Bronchial epithelial cell (primary cell): ENCODE measurements at regions not wholly inside any gene's neighbourhood (a gene's known extent, or its start where the extent isn't known, plus 50 kb on each side); places are given as distances from the start of the nearest gene placed in this dataset.

Experiments
- DNase-seq: peaks from one replicate; pipeline ENCODE4 v3.0.0-alpha.2; 2010; ENCODE audit warnings: low read depth
- FAIRE-seq: peaks from 2 replicates; lab custom pipeline; 2011; peaks lifted over from hg19 to GRCh38; lab: Jason Lieb, UNC
- H3K27me3 ChIP-seq: 2 replicates; pipeline ENCODE4 v1.5.1; 2011; ENCODE audit warnings: low read length; ENCODE audit not compliant: control insufficient read depth, insufficient read depth
- H3K36me3 ChIP-seq: 2 replicates; pipeline ENCODE4 v1.5.1; 2011; ENCODE audit warnings: low read length; ENCODE audit not compliant: control insufficient read depth, insufficient read depth
- H3K4me3 ChIP-seq: 2 replicates; pipeline ENCODE4 v1.5.1; 2011; ENCODE audit warnings: mild to moderate bottlenecking, low read depth, low read length, control low read depth
- CTCF ChIP-seq: IDR thresholded peaks from 2 replicates; pipeline ENCODE4 v1.5.1; 2011; ENCODE audit warnings: mild to moderate bottlenecking, moderate library complexity, low read length, control low read depth, inconsistent platforms; ENCODE audit not compliant: insufficient read depth, severe bottlenecking

- TF ChIP-seq CTCF: no peak
- H3K4me3 ChIP-seq: no peak overlapping the region
- DNase-seq (no peak), FAIRE-seq (no peak)
- no peaks in the 10 kb centered on the region for H3K27me3 ChIP-seq
- no peaks in the 10 kb centered on the region for H3K36me3 ChIP-seq
Observed at GRCh38 chr7:54847921-54848320, 88.9 kb upstream of the SEC61G start.

GRCh38 chr7:54856856-54857255 is 97.8 kb upstream of the SEC61G start:
- Histone ChIP-seq H3K36me3 (no peaks in the 10 kb centered on the region), H3K4me3 (no peak overlapping the region), H3K27me3 (no peaks in the 10 kb centered on the region)
- FAIRE-seq: no peak
- no peak for TF ChIP-seq CTCF
- DNase-seq: no peak

DNA sequence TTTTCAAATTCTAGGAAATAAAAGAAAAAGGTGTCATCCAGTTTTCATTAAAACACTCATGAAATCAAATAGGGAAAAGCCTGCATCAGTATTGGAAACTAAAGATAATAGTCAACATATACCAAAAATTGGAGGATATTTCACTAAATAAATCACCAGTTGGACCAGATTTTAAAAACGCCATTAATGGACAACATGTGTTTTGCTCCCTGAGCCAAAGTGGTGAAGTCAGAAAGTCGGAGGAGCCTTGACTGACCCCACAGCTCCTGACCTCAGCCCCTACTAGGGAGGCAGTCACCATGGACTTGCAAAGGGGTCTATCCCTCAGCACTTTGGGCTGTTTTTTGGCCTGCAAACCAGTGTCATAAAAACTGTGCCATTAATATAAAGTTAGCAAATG is 98.3 kb upstream of the SEC61G start:
- no peak for TF ChIP-seq CTCF
- no peak overlapping the region for H3K4me3 ChIP-seq
- DNase-seq (no peak), FAIRE-seq (no peak)
- H3K27me3 ChIP-seq: no peaks in the 10 kb centered on the region
- H3K36me3 ChIP-seq: no peaks in the 10 kb centered on the region

- DNase-seq: peak; percentile 96
- no peaks in the 10 kb centered on the region for H3K27me3 ChIP-seq
- H3K36me3 ChIP-seq: no peaks in the 10 kb centered on the region
- TF ChIP-seq CTCF: no peak
- peak; percentile 62 for FAIRE-seq
- no peak overlapping the region for H3K4me3 ChIP-seq
Observed at GRCh38 chr7:54858008-54858692, 99.1 kb upstream of the SEC61G start.

- no peaks in the 10 kb centered on the region for H3K36me3 ChIP-seq
- DNase-seq: peak; percentile 64
- no peak for TF ChIP-seq CTCF
- FAIRE-seq: no peak
- H3K27me3 ChIP-seq: no peaks in the 10 kb centered on the region
- no peak overlapping the region for H3K4me3 ChIP-seq
Observed at GRCh38 chr7:54859066-54859465, 100.1 kb upstream of the SEC61G start.

GRCh38 chr7:54859545-54859944 is 100.5 kb upstream of the SEC61G start:
- H3K27me3 ChIP-seq: no peaks in the 10 kb centered on the region
- TF ChIP-seq CTCF: no peak
- no peak for FAIRE-seq
- no peak for DNase-seq
- H3K4me3 ChIP-seq: no peak overlapping the region
- H3K36me3 ChIP-seq: no peaks in the 10 kb centered on the region
